HG03460 (cell line): ENCODE measurements at regions not wholly inside any gene's neighbourhood (a gene's known extent, or its start where the extent isn't known, plus 50 kb on each side); places are given as distances from the start of the nearest gene placed in this dataset.
"Not testable (repeated sequence)": the region's sequence is repeated elsewhere in the genome, so short reads cannot be mapped to it uniquely, and the experiment has no call there.

Experiments used
- ATAC-seq: cut with Tn5 transposase; IDR thresholded peaks from one replicate; pipeline ENCODE4 v1.9.1; 2021; ENCODE audit not compliant: unreplicated experiment

- no peak for ATAC-seq
Measured at GRCh38 chr12:86721713-86722397, 465.7 kb upstream of the MGAT4C start.

- ATAC-seq, result no peak
Measured at GRCh38 chr12:86719381-86719780, 463.2 kb upstream of the MGAT4C start.

- no peak for ATAC-seq
Measured at GRCh38 chr12:86713121-86713520, 456.9 kb upstream of the MGAT4C start.

- ATAC-seq, result no peak
Measured at GRCh38 chr12:86712425-86712843, 456.2 kb upstream of the MGAT4C start.

GRCh38 chr12:86711731-86712130 is 455.5 kb upstream of the MGAT4C start:
- ATAC-seq, result no peak

- no peak for ATAC-seq
Measured at GRCh38 chr12:86710109-86710508, 453.9 kb upstream of the MGAT4C start.

GRCh38 chr12:86709017-86709416 is 452.8 kb upstream of the MGAT4C start:
- ATAC-seq, result not testable (repeated sequence)

- no peak for ATAC-seq
Measured at GRCh38 chr12:86698641-86698980, 442.4 kb upstream of the MGAT4C start.

GRCh38 chr12:86697916-86698640 is 441.9 kb upstream of the MGAT4C start:
- ATAC-seq, result no peak

GRCh38 chr12:86683568-86684304 is 427.5 kb upstream of the MGAT4C start:
- no peak for ATAC-seq

GRCh38 chr12:86681060-86681459 is 424.9 kb upstream of the MGAT4C start:
- ATAC-seq, result no peak

GRCh38 chr12:86675197-86675596 is 419.0 kb upstream of the MGAT4C start:
- no peak for ATAC-seq

GRCh38 chr12:86670986-86671385 is 414.8 kb upstream of the MGAT4C start:
- no peak for ATAC-seq

GRCh38 chr12:86669010-86669409 is 412.8 kb upstream of the MGAT4C start:
- no peak for ATAC-seq

GRCh38 chr12:86666316-86666715 is 410.1 kb upstream of the MGAT4C start:
- no peak for ATAC-seq

GRCh38 chr12:86663716-86664115 is 407.5 kb upstream of the MGAT4C start:
- no peak for ATAC-seq

- no peak for ATAC-seq
Measured at GRCh38 chr12:86663173-86663572, 407.0 kb upstream of the MGAT4C start.

- no peak for ATAC-seq
Measured at GRCh38 chr12:86662464-86662863, 406.3 kb upstream of the MGAT4C start.

GRCh38 chr12:86660488-86661147 is 404.4 kb upstream of the MGAT4C start:
- no peak for ATAC-seq

GRCh38 chr12:86659985-86660384 is 403.8 kb upstream of the MGAT4C start:
- no peak for ATAC-seq

GRCh38 chr12:86658303-86658702 is 402.1 kb upstream of the MGAT4C start:
- ATAC-seq, result no peak
